Middle frontal gyrus (tissue), 1 donor: ENCODE measurements at regions not wholly inside any gene's neighbourhood (a gene's known extent, or its start where the extent isn't known, plus 50 kb on each side); places are given as distances from the start of the nearest gene placed in this dataset.
"Not testable (repeated sequence)": the region's sequence is repeated elsewhere in the genome, so short reads cannot be mapped to it uniquely, and the experiment has no call there.

Source experiments
- DNase-seq: peaks from one replicate; pipeline ENCODE4 v3.0.0-alpha.2; 2015; ENCODE audit warnings: low spot score; ENCODE audit errors: extremely low spot score

DNA sequence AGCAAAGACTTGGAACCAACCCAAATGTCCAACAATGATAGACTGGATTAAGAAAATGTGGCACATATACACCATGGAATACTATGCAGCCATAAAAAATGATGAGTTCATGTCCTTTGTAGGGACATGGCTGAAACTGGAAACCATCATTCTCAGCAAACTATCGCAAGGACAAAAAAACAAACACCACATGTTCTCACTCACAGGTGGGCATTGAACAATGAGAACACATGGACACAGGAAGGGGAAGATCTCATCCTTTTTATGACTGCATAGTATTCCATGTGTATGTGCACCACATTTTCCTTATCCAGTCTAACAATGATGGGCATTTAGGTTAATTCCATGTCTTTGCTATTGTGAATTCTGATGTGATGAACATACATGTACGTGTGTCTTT, 652.0 kb upstream of the LRRN3 start:
- DNase-seq, result not testable (repeated sequence)

DNA sequence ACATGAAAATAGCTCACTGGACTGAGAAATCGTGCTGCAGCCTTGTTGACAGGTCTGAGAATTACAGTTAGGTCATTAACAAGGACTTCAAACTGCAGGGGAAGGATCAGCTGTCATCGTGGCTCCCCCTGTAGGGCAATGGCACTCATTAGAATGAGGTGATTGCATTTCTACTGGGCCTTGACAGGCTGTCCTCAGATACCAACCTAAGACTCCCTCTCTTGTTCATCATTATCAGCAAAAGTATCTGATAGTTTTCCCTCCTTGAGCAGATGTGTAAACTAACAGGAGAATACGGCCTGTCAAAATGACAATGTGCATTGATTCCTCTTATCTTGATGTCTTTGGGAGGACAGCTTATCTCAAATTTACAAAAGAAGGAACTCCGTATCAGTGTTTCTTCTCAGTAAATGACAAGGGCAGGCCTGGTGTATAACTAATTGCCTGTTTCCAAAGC, 648.5 kb upstream of the LRRN3 start:
- DNase-seq, result no peak

DNA sequence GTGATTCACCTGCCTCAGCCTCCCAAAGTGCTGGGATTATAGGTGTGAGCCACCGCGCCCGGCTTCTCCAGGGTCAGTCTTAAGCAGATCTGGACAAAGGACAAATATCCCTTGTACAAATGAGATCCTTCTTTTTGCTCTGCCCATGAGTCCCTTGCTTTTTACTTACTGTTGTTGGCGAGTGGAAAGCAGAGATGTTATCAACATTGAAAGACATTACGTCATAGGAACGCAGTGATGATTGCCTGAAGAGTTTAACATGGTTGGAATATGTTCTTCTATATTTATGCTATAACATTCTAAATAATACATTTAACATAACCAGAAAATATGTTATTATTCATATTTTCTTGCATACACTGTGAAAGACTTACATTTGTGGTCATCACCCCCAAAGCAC, 644.3 kb upstream of the LRRN3 start:
- no peak for DNase-seq

DNA sequence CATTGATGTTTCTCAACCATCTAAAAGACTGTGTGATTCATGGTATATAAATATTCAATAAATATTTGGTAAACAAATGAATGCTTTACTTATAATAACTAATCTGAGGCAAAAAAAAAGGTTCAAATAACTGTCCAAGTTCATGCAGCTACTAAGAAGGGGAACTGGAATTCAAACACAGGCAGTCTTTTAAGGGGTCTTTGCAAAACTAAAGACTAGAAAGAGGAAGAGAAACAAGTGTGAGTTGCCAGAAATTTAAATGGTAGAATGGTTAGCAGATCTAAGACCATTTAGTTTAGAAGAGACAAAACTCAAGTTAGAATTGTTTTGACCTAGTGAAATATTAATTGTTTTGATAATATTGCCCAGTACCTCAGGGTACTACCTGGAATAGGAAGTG, 642.0 kb upstream of the LRRN3 start:
- no peak for DNase-seq

DNA sequence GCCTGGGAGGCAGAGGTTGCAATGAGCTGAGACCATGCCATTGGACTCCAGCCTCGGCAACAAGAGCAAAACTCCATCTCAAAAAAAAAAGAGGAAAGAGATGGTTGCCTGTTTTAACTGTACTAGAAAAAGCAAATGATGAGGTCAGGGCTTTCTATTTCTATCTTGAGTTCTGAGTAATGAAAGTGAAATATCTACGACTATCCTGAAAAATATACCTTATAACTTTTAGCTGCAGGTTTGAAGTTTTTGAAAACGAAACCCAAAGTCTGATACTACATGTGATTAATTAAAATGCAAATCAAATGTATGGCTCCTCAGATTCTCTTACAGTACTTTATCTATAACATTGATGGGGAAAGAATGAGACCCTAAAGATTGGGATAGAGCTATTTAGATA, 636.2 kb upstream of the LRRN3 start:
- DNase-seq, result no peak

DNA sequence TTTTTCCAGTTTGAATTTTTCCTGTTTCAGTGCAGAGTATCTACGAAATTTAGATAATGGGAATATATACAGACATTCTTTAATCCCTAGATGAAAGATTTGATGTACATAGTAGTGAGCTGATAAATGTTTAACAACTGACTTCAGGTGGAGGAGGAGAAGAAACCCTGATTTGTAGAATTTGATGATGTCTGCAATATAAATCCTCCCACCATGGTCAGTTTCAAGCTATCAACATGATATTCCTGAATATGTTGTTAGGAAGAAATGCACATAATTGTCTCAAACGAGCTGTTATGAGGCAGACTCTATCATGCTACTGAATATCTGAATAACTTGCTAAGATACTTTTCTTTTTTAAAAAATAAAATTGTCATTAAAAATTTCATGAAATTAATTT, 629.3 kb upstream of the LRRN3 start:
- DNase-seq, result no peak

DNA sequence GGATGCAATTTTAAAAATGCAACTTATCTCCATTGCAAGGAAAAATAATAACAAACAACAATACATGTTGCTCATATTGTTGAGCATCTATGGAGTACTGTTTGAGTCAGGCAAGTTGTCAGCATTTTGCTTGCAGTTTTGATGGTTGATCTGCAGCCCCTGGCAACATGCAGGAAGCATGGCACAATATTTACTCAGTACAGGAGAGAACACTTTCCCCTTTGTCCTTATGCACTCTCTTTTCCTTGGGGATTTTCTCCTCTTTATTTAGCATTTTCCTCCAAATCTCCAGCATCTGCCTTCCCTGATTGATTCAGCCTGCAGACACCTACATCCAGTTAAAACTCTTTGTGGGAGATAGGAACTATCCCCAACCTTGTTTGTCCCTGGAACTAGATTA, 620.5 kb upstream of the LRRN3 start:
- DNase-seq, result no peak

DNA sequence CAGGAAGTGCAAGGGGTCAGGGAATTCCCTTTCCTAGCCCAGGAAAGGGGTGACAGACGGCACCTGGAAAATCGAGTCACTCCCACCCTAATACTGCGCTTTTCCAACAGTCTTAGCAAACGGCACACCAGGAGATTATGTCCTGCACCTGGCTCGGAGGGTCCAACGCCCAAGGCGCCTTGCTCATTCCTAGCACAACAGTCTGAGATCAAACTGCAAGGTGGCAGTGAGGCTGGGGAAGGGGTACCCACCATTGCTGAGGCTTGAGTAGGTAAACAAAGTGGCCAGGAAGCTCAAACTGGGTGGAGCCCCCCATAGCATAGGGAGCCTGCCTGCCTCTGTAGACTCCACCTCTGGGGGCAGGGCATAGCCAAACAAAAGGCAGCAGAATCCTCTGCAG, 618.5 kb upstream of the LRRN3 start:
- not testable (repeated sequence) for DNase-seq

DNA sequence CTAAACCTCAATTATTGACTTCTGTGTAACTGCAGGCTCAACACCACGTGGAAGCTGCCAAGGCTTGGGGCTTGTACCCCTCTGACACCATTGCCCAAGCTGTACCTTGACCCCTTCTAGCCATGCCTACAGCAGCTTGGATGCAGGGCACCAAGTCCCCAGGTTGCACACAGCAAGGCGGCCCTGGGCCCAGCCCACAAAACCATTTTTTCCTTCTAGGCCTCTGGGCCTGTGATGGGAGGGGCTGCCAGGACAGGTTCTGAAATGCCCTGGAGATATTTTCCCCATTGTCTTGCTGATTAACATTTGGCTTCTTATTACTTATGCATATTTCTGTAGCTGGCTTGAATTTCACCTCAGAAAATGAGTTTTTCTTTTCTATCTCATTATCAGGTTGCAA, 610.0 kb upstream of the LRRN3 start:
- DNase-seq, result no peak

DNA sequence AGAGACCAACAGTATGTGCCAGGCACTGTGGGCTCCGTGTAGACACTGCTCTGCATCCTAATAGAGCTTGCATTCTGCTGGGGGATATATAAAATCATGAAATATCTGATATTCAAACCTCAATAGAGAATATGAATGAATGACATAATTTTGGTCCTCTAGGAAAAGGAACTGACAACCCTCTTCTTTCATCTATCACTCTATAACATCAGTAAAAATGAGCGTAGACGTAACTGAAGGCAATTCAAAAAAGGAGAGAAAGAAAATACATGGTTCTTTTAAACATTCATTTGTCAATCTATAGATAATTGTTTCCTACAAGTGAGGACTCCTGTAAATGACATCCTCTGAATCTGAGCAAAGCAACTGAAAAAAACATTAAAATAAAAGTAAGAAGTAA, 607.4 kb upstream of the LRRN3 start:
- no peak for DNase-seq

DNA sequence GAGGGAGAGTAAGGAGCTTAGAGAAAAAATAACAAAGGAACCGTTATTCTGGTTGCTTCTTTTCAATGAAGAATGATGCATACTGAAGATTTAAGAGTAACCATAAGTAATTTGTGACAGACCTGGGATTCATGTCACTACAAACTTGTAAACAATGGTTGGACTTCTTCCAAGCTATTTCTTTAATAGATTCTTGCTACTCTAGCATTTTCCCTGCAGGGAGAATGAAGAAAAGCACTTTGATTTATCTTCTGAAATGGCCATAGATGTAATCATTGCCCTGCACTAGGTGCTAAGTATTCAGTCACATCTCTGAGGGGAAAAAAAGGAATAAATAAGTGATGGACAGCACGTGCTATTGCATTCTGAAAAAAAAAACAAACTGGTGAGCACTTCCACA, 606.6 kb upstream of the LRRN3 start:
- no peak for DNase-seq

DNA sequence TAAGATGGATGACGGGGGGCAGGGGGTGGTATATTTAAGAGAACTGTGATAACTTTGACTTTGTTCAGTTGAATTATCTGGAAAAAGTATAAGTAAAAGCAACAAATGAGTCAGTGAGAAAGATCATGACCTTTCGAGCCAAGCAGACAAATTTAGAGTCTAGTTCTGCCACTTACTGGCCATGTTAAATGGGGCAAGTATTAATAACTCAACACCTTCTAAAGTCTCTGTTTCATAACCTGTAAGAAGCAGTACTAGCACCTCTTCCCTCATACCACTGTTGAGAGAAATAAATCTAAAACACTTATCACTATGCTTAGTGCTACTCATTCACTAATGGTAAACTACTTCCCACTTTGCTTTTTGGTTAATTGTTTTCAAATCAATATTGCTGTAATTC, 604.4 kb upstream of the LRRN3 start:
- no peak for DNase-seq

DNA sequence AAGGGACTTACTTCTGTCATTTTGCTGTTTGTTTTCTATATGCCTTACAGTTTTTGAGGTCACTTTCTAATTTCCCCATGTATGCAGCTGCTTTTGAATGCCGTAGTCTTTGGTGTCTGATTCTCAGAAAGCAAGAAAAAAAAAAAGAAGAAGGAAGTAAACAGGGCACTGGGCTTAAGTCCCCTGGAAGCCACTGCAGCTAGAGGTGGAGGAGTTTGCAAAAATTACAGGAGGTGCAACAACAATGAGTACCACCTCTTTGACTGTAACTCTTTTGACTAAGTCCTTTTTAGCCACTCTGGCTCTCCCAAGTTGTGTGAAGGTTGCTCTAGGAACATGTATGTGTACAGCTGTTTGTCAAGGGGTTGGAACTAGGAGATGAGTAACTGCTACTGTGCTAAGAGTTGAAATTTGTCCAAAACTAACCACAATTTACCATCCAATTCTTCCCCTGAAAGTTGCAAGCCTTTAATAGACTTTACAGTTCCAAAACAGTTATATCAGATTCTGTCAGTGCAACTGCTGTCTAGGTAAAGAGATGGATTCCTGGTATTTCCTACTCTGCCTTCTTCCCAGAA, 588.0 kb upstream of the LRRN3 start:
- DNase-seq, result no peak

DNA sequence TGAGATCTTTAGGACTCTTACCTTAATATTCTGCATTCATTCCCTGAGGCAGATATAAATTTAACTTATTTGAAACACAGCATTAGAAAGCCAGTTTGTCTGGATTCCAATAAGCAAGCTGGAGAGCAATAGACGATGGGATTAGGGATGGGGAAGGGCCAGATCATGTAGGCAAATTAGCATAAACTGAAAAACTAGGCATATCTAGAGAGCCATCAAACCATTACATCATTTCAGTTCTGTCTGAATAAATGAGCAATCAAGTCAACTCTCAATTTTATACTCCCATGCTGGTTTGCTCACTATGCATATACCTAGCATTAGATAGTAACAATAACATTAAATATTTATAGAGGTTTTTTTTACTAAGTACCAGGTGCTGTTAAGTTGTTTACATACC, 583.6 kb upstream of the LRRN3 start:
- no peak for DNase-seq

DNA sequence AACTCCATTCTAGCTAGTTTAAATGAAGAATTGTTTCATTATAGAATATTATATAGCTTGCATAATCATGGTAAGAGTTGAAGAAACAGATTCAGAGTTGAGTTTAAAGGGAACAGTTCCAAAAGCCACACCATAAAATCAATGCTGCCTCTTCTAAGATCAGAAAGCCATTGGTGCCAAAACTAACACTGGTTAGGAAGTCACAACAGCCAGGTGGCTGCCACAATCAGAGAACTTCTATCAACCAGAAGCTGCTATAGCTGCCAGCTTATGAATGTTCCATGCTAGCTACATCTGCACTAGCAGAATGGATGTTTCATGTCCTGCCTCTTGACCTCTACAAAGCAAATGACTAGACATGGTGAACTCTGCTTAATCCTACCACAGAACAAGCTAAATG, 583.1 kb upstream of the LRRN3 start:
- no peak for DNase-seq

DNA sequence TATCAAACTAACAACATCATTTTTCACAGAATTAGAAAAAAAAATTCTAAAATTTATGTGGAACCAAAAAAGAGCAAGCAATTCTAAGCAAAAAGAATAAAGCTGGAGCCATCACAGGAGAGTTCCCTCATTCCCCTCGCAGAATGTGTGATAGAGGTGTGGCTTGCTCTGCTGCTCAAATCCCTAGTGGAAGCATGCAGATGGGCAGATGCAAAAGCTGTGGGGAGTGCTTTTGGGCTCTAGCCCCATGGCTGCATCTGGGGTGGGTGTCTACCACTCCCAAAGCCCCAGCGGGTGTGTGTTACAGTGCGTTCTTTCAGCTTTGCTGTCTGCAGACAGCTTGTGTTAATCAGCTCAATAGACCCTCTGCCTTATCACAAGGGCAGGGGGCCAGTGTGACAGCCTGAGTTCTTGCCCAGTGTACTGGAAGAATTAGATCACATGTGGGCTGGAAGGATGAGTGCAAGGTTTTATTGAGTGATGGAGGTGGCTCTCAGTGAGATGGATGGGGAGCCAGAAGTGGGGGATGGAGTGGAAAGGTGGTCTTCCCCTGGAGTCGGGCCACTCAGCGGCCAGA, 575.9 kb upstream of the LRRN3 start:
- not testable (repeated sequence) for DNase-seq

DNA sequence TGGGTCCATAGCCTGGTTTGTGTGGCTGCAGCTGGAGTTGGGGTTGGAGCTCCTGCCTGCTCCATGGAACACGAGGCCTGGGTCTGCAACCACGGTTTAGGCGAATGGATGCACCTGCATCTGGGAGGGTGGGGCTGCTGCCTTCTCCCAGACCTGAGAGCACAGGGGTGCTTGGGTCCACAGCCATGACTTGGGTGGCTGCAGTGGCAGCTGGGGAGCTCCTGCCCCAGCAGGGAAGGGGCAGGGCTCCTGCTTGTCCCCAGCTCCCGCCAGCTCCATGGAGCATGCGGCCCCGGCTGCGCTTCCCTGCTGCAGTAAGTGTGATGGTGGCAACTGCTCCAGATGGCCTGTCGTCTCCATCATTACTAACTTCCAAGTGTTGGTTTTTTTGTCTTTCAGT, 571.1 kb upstream of the LRRN3 start:
- DNase-seq, result no peak

DNA sequence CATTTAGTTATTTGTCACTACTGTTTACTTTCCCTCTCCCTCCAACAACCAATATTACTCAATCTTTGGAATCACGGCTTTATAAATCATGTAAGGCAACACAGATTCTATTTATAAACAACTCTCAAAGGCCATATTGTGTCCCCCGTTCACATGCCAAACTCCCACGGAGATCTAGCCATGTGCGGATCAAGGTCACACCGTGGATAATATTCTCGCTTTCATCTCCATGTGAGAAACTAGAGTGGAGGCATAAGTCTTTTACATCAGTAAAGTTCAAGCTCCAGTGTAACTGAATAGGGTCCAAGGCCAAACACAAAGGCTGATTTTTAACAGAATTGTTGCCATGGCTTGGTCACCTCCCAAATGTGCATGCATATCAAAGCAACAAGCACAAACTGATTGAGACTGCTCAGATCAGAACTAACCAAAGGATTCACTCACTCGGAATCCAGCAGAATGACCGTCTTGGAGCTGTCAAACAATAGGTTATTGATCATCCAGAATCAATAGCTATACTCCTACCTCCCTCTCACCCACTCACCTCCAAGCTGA, 569.5 kb upstream of the LRRN3 start:
- no peak for DNase-seq

DNA sequence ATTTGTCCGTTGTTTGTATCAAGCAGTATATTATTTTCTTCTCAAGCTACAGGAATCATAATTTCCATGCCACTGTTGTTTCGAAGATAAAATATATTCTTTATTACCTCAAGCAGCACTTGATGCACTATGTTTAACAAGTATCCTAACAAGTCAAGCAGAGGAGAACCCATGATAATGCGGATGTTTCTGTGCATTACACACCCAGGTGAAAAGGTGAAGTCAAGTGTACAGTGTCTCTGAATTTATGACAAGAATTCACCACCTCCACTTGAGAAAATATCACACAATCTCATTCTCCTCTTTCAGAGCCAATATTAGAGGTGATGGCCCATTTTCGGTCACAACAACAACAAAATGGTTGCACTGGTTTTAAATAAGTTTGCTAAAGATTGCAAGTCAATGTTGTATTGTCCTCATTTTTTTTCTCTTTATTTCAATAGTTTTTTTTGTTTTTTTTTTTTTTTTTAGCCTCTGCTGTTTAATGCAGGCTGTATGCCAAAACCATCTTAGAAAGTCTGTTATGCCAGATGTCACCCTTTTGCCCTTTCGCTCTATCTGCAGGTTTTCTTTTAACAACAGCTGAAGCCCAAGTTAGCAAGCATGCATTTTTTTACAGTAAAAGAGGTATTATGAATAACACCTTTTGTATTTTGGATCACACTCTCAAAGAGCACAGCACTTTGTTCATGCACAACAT, 568.7 kb upstream of the LRRN3 start:
- DNase-seq, result no peak

DNA sequence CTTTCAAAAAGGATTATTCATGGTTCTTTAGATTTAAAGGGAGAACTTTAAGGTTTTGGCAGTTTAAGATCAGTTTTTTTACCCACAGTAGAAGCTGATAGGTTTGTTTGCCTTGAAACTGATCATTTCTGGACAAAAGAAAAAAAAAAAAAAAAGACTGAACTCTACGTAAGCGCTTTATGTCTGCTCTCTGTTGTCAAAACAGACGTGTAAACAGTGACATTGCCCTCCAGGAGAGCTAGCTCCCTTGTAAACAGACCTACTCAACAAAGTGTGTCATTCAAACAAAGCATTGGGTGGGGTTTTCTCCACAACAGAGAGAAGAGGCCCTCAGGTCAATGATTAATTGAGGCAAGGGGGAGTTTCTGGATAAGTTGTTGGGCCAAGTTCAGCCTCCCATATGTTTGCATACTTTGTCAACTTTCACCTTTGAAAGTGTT, 568.1 kb upstream of the LRRN3 start:
- no peak for DNase-seq

DNA sequence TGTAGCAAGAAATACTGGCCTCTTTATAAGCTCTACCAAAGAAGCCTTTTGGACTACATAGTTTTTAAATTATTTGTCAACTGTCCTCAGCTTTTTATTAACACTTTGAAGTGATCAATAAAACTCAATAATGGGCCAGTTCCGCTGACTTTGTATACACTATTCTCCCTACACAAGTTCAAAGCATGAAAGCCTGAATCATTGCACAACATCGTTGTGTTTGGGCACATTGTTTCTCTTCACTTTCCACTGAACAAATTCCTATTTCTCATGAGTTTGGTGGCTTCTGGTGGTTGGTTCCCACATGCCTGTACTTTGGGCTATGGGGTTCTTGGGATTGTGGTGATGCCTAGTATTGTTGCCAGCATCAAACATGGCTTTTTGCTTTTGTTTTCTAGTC, 561.8 kb upstream of the LRRN3 start:
- DNase-seq, result no peak

DNA sequence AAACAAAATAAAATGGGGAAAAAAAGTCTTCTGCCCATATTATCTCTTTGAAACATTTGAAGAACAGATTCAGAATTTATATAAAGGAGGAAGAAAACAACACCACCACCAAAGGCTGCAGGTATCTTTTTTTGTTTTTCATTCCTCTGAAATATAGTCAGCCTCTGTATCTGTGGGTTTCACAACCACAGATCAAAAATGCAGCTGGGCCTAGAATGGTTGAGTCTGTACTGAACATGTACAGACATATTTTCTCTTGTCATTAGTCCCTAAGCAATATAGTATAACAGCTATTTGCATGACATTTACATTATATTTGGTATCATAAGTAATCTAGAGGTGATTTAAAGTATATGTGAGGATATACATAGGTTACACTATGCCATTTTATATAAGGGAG, 559.7 kb upstream of the LRRN3 start:
- no peak for DNase-seq
